Calu3 (cell line): ENCODE measurements at regions not wholly inside any gene's neighbourhood (a gene's known extent, or its start where the extent isn't known, plus 50 kb on each side); places are given as distances from the start of the nearest gene placed in this dataset.

Source experiments
- BruUV-seq: library from RNA; stranded (reverse); fragments of 400-500 nt; replicated peaks from 2 replicates; lab custom pipeline; 2021; lab: Mats Ljungman, UMichigan
- CTCF ChIA-PET: fragments of 300-600 bp; sonication (Branson Sonifier 250); formaldehyde crosslinking; loops from one replicate; lab custom pipeline; 2022; ENCODE audit warnings: antibody characterized with exemption; lab: Charles Lee
- DNase-seq: peaks from one replicate; pipeline ENCODE4 v3.0.0; 2022
- H3K27ac Mint-ChIP-seq: one replicate; pipeline ENCODE4 v1.8.0; 2022; ENCODE audit warnings: mixed read lengths; ENCODE audit not compliant: unreplicated experiment
- H3K27me3 Mint-ChIP-seq: one replicate; pipeline ENCODE4 v1.8.0; 2022; ENCODE audit warnings: mixed read lengths; ENCODE audit not compliant: unreplicated experiment
- H3K36me3 Mint-ChIP-seq: one replicate; pipeline ENCODE4 v1.8.0; 2022; ENCODE audit warnings: mild to moderate bottlenecking, moderate library complexity, mixed read lengths; ENCODE audit not compliant: insufficient read depth, unreplicated experiment
- H3K4me1 Mint-ChIP-seq: one replicate; pipeline ENCODE4 v1.8.0; 2022; ENCODE audit warnings: mild to moderate bottlenecking, low read depth, mixed read lengths; ENCODE audit not compliant: unreplicated experiment
- H3K4me3 Mint-ChIP-seq: one replicate; pipeline ENCODE4 v1.8.0; 2022; ENCODE audit warnings: mild to moderate bottlenecking, low read depth, moderate library complexity, mixed read lengths; ENCODE audit not compliant: unreplicated experiment
- H3K9me3 Mint-ChIP-seq: one replicate; pipeline ENCODE4 v1.8.0; 2022; ENCODE audit warnings: low read depth, mixed read lengths; ENCODE audit not compliant: unreplicated experiment
- intact Hi-C: fragments of 100-400 bp; cut with micrococcal nuclease; formaldehyde crosslinking; loops from one replicate; pipeline ENCODE4 v1.10.0; 2022; ENCODE audit not compliant: unreplicated experiment
- TF ChIP-seq, protein P1 (sequence below): fragments of 200-600 bp; IDR thresholded peaks from one replicate; pipeline ENCODE4 v1.8.0; 2022; ENCODE audit warnings: antibody characterized with exemption; ENCODE audit not compliant: unreplicated experiment

GRCh38 chr14:58805605-58806409, 168.0 kb downstream of the DACT1 start:
- no TSS peak for BruUV-seq
- Mint-ChIP-seq H3K27ac (no peak overlapping the region), H3K9me3 (peaks cover 2% of the 10 kb centered on the region), H3K4me3 (no peak overlapping the region), H3K27me3 (peaks cover 12% of the 10 kb centered on the region), H3K36me3 (no peaks in the 10 kb centered on the region), H3K4me1 (peaks cover 17% of the 10 kb centered on the region)
- no peak for DNase-seq
- intact Hi-C loops, result no loop called here
- CTCF ChIA-PET, result no interaction called here
- TF ChIP-seq, protein P1, sequence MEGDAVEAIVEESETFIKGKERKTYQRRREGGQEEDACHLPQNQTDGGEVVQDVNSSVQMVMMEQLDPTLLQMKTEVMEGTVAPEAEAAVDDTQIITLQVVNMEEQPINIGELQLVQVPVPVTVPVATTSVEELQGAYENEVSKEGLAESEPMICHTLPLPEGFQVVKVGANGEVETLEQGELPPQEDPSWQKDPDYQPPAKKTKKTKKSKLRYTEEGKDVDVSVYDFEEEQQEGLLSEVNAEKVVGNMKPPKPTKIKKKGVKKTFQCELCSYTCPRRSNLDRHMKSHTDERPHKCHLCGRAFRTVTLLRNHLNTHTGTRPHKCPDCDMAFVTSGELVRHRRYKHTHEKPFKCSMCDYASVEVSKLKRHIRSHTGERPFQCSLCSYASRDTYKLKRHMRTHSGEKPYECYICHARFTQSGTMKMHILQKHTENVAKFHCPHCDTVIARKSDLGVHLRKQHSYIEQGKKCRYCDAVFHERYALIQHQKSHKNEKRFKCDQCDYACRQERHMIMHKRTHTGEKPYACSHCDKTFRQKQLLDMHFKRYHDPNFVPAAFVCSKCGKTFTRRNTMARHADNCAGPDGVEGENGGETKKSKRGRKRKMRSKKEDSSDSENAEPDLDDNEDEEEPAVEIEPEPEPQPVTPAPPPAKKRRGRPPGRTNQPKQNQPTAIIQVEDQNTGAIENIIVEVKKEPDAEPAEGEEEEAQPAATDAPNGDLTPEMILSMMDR, result no peak

GRCh38 chr14:58807191-58807590, 169.4 kb downstream of the DACT1 start:
- intact Hi-C loops, result no loop called here
- Mint-ChIP-seq H3K4me1 (peaks cover 17% of the 10 kb centered on the region), H3K4me3 (no peak overlapping the region), H3K9me3 (peaks cover 2% of the 10 kb centered on the region), H3K36me3 (no peaks in the 10 kb centered on the region), H3K27ac (no peak overlapping the region), H3K27me3 (peaks cover 20% of the 10 kb centered on the region)
- CTCF ChIA-PET, result no interaction called here
- TF ChIP-seq, protein P1, result no peak
- no TSS peak for BruUV-seq
- DNase-seq, result no peak

- CTCF ChIA-PET, result interaction anchor here (0.6 to 1.1 kb wide), 3 partner anchors 13 to 60 kb away, joined by 4 to 6 read pairs (median 5); no protein-coding TSS in a partner anchor
- BruUV-seq, result no TSS peak
- intact Hi-C loops, result no loop called here
- no peaks in the 10 kb centered on the region for H3K9me3 Mint-ChIP-seq
- TF ChIP-seq, protein P1, result no peak
- peaks cover 17% of the 10 kb centered on the region for H3K4me1 Mint-ChIP-seq
- H3K27ac Mint-ChIP-seq, result no peak overlapping the region
- DNase-seq, result peak; percentile 50
- peaks cover 20% of the 10 kb centered on the region for H3K27me3 Mint-ChIP-seq
- H3K36me3 Mint-ChIP-seq, result no peaks in the 10 kb centered on the region
- H3K4me3 Mint-ChIP-seq, result no peak overlapping the region
Measured at GRCh38 chr14:58808828-58809227, 171.1 kb downstream of the DACT1 start.

GRCh38 chr14:58809520-58809919, 171.8 kb downstream of the DACT1 start:
- CTCF ChIA-PET, result interaction anchor here (0.7 kb wide), 1 partner anchor 16 kb away, joined by 3 read pairs; no protein-coding TSS in a partner anchor
- Mint-ChIP-seq H3K27ac (no peak overlapping the region), H3K4me3 (no peak overlapping the region), H3K4me1 (peaks cover 17% of the 10 kb centered on the region), H3K36me3 (no peaks in the 10 kb centered on the region), H3K9me3 (no peaks in the 10 kb centered on the region), H3K27me3 (peaks cover 20% of the 10 kb centered on the region)
- TF ChIP-seq, protein P1, result no peak
- no TSS peak for BruUV-seq
- intact Hi-C loops, result no loop called here
- DNase-seq, result no peak
